ENCODE measurements at regions not wholly inside any gene's neighbourhood (a gene's known extent, or its start where the extent isn't known, plus 50 kb on each side); places are given as distances from the start of the nearest gene placed in this dataset.

DNA sequence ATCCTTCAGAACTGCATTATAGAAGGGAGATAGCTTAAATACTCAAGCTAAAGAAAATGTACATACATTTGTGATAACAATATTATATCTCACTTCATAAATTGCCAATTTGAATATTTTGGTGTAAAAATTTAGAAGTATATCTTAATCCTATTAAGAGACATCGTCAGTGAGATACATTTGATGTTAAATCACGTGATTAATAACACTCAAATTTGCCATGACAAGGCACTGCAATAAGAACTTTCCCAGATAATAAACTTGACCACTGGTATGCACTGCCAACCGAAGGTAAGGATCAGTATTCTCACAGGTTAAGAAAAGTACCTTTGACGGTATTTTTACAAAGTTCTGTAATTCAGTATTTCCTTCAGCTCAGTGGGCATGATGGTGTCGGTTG is 764.7 kb upstream of the FRG1 start:
- Mint-ChIP-seq H3K4me3 (ENCODE audit: low read depth) (no peak overlapping the region), H3K27ac (no peak overlapping the region), H3K27me3 (peaks cover 4% of the 10 kb centered on the region), H3K36me3 (ENCODE audit: insufficient read depth) (no peaks in the 10 kb centered on the region), H3K9me3 (ENCODE audit: low read depth) (no peaks in the 10 kb centered on the region), H3K4me1 (ENCODE audit: low read depth) (no peaks in the 10 kb centered on the region)
- TF ChIP-seq, protein P1, sequence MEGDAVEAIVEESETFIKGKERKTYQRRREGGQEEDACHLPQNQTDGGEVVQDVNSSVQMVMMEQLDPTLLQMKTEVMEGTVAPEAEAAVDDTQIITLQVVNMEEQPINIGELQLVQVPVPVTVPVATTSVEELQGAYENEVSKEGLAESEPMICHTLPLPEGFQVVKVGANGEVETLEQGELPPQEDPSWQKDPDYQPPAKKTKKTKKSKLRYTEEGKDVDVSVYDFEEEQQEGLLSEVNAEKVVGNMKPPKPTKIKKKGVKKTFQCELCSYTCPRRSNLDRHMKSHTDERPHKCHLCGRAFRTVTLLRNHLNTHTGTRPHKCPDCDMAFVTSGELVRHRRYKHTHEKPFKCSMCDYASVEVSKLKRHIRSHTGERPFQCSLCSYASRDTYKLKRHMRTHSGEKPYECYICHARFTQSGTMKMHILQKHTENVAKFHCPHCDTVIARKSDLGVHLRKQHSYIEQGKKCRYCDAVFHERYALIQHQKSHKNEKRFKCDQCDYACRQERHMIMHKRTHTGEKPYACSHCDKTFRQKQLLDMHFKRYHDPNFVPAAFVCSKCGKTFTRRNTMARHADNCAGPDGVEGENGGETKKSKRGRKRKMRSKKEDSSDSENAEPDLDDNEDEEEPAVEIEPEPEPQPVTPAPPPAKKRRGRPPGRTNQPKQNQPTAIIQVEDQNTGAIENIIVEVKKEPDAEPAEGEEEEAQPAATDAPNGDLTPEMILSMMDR (IDR thresholded peaks at IDR 0.05; ENCODE audit: unreplicated experiment), result no peak
- no peak for DNase-seq (ENCODE audit: low spot score, unreplicated experiment)

DNA sequence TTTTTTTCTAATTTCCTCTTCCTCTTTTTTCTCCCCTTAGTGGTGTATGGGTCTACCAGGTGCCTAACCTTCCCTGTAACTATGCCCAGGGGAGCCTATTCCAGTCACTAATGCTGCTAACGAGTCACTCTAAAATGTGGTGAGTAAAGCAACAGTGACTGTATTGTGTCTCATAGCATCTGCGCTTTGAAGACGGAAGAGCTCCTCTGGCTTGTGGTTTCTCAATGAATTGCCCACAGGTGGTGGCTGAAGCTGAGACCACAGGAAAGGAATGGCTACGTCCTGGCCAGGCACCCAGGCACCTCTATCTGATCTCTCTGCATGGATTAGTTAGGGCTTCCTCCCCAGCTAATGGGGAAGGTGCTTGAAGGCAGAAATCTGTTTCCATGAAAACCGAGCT is 763.5 kb upstream of the FRG1 start:
- H3K4me1 Mint-ChIP-seq (ENCODE audit: low read depth), result no peaks in the 10 kb centered on the region
- DNase-seq (ENCODE audit: low spot score, unreplicated experiment), result no peak
- H3K27ac Mint-ChIP-seq, result no peak overlapping the region
- H3K9me3 Mint-ChIP-seq (ENCODE audit: low read depth), result no peaks in the 10 kb centered on the region
- no peak overlapping the region for H3K4me3 Mint-ChIP-seq (ENCODE audit: low read depth)
- peaks cover 4% of the 10 kb centered on the region for H3K27me3 Mint-ChIP-seq
- H3K36me3 Mint-ChIP-seq (ENCODE audit: insufficient read depth), result no peaks in the 10 kb centered on the region
- TF ChIP-seq, protein P1 (IDR thresholded peaks at IDR 0.05; ENCODE audit: unreplicated experiment), result no peak

DNA sequence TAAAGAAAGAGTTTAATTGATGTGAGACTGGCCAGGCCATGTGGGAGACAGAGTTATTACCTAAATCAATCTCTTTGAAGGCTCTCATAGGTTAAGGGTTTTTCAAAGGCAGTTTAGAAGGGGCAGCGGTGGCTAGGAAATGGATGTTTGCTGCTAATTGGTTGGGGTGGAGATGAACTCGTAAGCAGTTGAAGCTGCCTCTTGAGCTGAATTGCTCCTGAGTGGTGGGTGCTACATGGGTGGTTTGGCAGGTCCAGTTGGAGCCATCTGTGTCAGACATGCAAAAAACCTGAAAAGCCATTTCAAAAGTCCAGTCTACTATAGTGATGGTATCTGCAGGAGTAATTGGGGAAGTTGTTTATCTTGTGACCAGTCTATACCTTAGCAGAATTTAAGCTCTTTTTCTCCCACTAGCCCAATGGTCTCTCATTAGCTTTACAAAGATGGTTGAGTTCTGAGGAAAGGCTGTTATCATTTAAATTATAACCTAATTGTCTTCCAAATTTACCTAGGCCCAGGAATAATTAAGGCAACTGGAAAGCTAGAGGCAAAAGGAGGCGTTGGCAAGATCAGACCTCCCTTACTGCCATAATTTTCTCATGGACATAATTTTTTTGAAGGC is 762.4 kb upstream of the FRG1 start:
- no peaks in the 10 kb centered on the region for H3K27me3 Mint-ChIP-seq
- H3K4me3 Mint-ChIP-seq (ENCODE audit: low read depth), result no peak overlapping the region
- H3K9me3 Mint-ChIP-seq (ENCODE audit: low read depth), result no peaks in the 10 kb centered on the region
- no peak for DNase-seq (ENCODE audit: low spot score, unreplicated experiment)
- TF ChIP-seq, protein P1 (IDR thresholded peaks at IDR 0.05; ENCODE audit: unreplicated experiment), result no peak
- H3K36me3 Mint-ChIP-seq (ENCODE audit: insufficient read depth), result no peaks in the 10 kb centered on the region
- H3K4me1 Mint-ChIP-seq (ENCODE audit: low read depth), result no peaks in the 10 kb centered on the region
- H3K27ac Mint-ChIP-seq, result no peak overlapping the region

DNA sequence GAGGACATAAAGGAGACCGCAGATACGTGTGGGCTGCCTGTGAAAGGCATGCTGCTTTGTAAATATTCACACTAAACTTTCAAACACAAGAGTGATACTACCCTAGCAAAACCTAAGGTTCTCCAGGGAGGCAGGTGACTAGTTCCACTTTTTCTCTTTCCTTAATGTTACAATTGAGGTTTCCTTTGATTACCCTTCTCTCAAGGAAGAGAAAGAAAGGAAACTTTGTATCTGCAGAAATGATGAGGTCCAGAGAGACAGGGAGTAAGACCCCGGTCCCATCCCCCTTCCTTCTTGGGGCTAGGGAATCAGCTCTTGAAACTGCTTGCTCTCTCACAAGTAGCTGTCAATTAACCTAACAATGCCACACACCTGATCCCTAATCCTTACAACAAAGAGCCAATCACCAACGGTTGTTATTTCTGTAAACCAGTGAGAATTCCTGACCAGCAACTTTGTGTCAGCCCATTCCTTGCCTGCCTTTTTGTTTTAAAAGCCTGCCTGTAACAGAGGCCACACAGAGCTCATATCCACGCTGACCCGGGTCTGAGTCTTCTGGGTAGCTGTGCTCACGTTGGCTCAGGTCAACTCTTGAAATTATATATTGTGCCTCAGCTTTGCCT is 754.8 kb upstream of the FRG1 start:
- DNase-seq (ENCODE audit: low spot score, unreplicated experiment), result no peak
- H3K27ac Mint-ChIP-seq, result peak overlapping the region; percentile 63

GRCh38 chr4:189187531-189188052 is 753.1 kb upstream of the FRG1 start:
- no peak overlapping the region for H3K27ac Mint-ChIP-seq
- H3K27me3 Mint-ChIP-seq, result no peaks in the 10 kb centered on the region
- peaks cover 5% of the 10 kb centered on the region for H3K9me3 Mint-ChIP-seq (ENCODE audit: low read depth)
- TF ChIP-seq, protein P1 (IDR thresholded peaks at IDR 0.05; ENCODE audit: unreplicated experiment), result no peak
- H3K36me3 Mint-ChIP-seq (ENCODE audit: insufficient read depth), result no peaks in the 10 kb centered on the region
- H3K4me3 Mint-ChIP-seq (ENCODE audit: low read depth), result no peak overlapping the region
- DNase-seq (ENCODE audit: low spot score, unreplicated experiment), result no peak
- peaks cover 17% of the 10 kb centered on the region for H3K4me1 Mint-ChIP-seq (ENCODE audit: low read depth)

More for the DNA sequence above, 754.8 kb upstream of the FRG1 start:
- Mint-ChIP-seq H3K4me1 (ENCODE audit: low read depth) (peaks cover 17% of the 10 kb centered on the region), H3K36me3 (ENCODE audit: insufficient read depth) (no peaks in the 10 kb centered on the region), H3K27me3 (no peaks in the 10 kb centered on the region), H3K9me3 (ENCODE audit: low read depth) (peaks cover 3% of the 10 kb centered on the region), H3K4me3 (ENCODE audit: low read depth) (peak overlapping the region; percentile 6)
- TF ChIP-seq, protein P1 (IDR thresholded peaks at IDR 0.05; ENCODE audit: unreplicated experiment), result no peak
